OCI-LY7 (cell line): ENCODE measurements at regions not wholly inside any gene's neighbourhood (a gene's known extent, or its start where the extent isn't known, plus 50 kb on each side); places are given as distances from the start of the nearest gene placed in this dataset.
"Not testable (repeated sequence)": the region's sequence is repeated elsewhere in the genome, so short reads cannot be mapped to it uniquely, and the experiment has no call there.

Experiments used
- BruUV-seq: library from RNA; stranded (reverse); fragments of 400-500 nt; replicated peaks from 2 replicates; lab custom pipeline; 2021; lab: Mats Ljungman, UMichigan
- CTCF ChIA-PET: fragments of 300-600 bp; sonication (Branson Sonifier 250); formaldehyde crosslinking; loops from one replicate; lab custom pipeline; 2022; ENCODE audit warnings: antibody characterized with exemption; ENCODE audit not compliant: unreplicated experiment; lab: Charles Lee
- POLR2A ChIA-PET: fragments of 300-600 bp; sonication (Branson Sonifier 250); formaldehyde crosslinking; loops from one replicate; lab custom pipeline; 2022; ENCODE audit warnings: antibody characterized with exemption; lab: Charles Lee
- DNase-seq: peaks from one replicate; pipeline ENCODE4 v3.0.0-alpha.2; 2015; ENCODE audit warnings: low spot score
- H2AFZ ChIP-seq: fragments of 200-600 bp; sonication (generic), shearing (Covaris generic); 2 replicates; pipeline ENCODE4 v1.6.1; 2014; ENCODE audit warnings: mild to moderate bottlenecking, antibody characterized with exemption, low read length, moderate library complexity
- H3K27ac ChIP-seq: fragments of 200-600 bp; sonication (generic); 2 replicates; pipeline ENCODE4 v1.5.1; 2014; ENCODE audit warnings: mixed run types, low read depth, mild to moderate bottlenecking, moderate library complexity, low read length, inconsistent platforms; ENCODE audit not compliant: poor library complexity, severe bottlenecking
- H3K36me3 ChIP-seq: fragments of 200-600 bp; sonication (generic); 2 replicates; pipeline ENCODE4 v1.6.1; 2014; ENCODE audit warnings: mild to moderate bottlenecking, antibody characterized with exemption, low read length, moderate library complexity, mixed read lengths; ENCODE audit not compliant: insufficient read depth
- H3K4me1 ChIP-seq: fragments of 200-600 bp; sonication (generic); 2 replicates; pipeline ENCODE4 v1.5.1; 2014; ENCODE audit warnings: mild to moderate bottlenecking, low read length; ENCODE audit not compliant: insufficient read depth, poor library complexity, severe bottlenecking
- H3K4me2 ChIP-seq: fragments of 200-600 bp; sonication (generic); 2 replicates; pipeline ENCODE4 v1.6.1; 2014; ENCODE audit warnings: mild to moderate bottlenecking, low read length
- H3K4me3 ChIP-seq: fragments of 200-600 bp; sonication (generic); 2 replicates; pipeline ENCODE4 v1.5.1; 2014; ENCODE audit warnings: mild to moderate bottlenecking, low read depth, low read length; ENCODE audit not compliant: poor library complexity, severe bottlenecking
- H3K79me2 ChIP-seq: fragments of 200-600 bp; sonication (generic); 2 replicates; pipeline ENCODE4 v1.6.1; 2016; ENCODE audit warnings: low read depth, mild to moderate bottlenecking, low read length, moderate library complexity, mixed read lengths; ENCODE audit not compliant: insufficient read depth
- H3K9me2 ChIP-seq: fragments of 200-600 bp; sonication (generic); 2 replicates; pipeline ENCODE4 v1.6.1; 2016; ENCODE audit warnings: mild to moderate bottlenecking, low read length, mixed read lengths; ENCODE audit not compliant: insufficient read depth
- H3K9me3 ChIP-seq: fragments of 200-600 bp; sonication (generic); 2 replicates; pipeline ENCODE4 v1.6.1; 2014; ENCODE audit warnings: mild to moderate bottlenecking, mixed run types, low read length, mixed read lengths
- H4K20me1 ChIP-seq: fragments of 200-600 bp; sonication (generic); 2 replicates; pipeline ENCODE4 v1.6.1; 2014; ENCODE audit warnings: mild to moderate bottlenecking, antibody characterized with exemption, low read length, moderate library complexity, mixed read lengths; ENCODE audit not compliant: insufficient read depth
- CTCF ChIP-seq: fragments of 200-600 bp; sonication (generic); conservative IDR thresholded peaks from 2 replicates; pipeline ENCODE4 v1.5.1; 2014; ENCODE audit warnings: mild to moderate bottlenecking, antibody characterized with exemption, low read length, moderate library complexity, mixed read lengths
- EZH2phosphoT487 ChIP-seq: fragments of 200-600 bp; sonication (generic); IDR thresholded peaks from 2 replicates; pipeline ENCODE4 v1.6.1; 2018; ENCODE audit warnings: low read depth, borderline replicate concordance, mild to moderate bottlenecking, mixed run types, antibody characterized with exemption, low read length, moderate library complexity, mixed read lengths
- intact Hi-C: fragments of 100-400 bp; cut with micrococcal nuclease; formaldehyde crosslinking; loops from one replicate; pipeline ENCODE4 v1.10.0; 2022; ENCODE audit not compliant: unreplicated experiment

GRCh38 chr15:84360902-84361301 is 125.3 kb downstream of the GOLGA6L4 start:
- H2AFZ ChIP-seq, intact Hi-C loops, H3K36me3 ChIP-seq, POLR2A ChIA-PET, H3K9me2 ChIP-seq, CTCF ChIA-PET, H3K4me1 ChIP-seq, H3K79me2 ChIP-seq, H4K20me1 ChIP-seq, H3K9me3 ChIP-seq, H3K27ac ChIP-seq, DNase-seq, BruUV-seq, H3K4me2 ChIP-seq, H3K4me3 ChIP-seq: not testable (repeated sequence)

- H3K79me2 ChIP-seq, H3K36me3 ChIP-seq, H3K4me2 ChIP-seq, H3K4me1 ChIP-seq, H2AFZ ChIP-seq, H3K27ac ChIP-seq, intact Hi-C loops, H3K9me3 ChIP-seq, BruUV-seq, H3K9me2 ChIP-seq, H4K20me1 ChIP-seq, H3K4me3 ChIP-seq, POLR2A ChIA-PET, DNase-seq, CTCF ChIA-PET: not testable (repeated sequence)
Measured at GRCh38 chr15:84384421-84384820, 148.8 kb downstream of the GOLGA6L4 start.

GRCh38 chr15:84387086-84387485 is 151.5 kb downstream of the GOLGA6L4 start:
- ChIA-PET CTCF (no interaction called here), POLR2A (no interaction called here)
- no TSS peak for BruUV-seq
- H3K4me1 ChIP-seq = no peaks in the 10 kb centered on the region
- H4K20me1 ChIP-seq = no peaks in the 10 kb centered on the region
- TF ChIP-seq CTCF (no peak), EZH2phosphoT487 (no peak)
- H3K27ac ChIP-seq = no peak overlapping the region
- intact Hi-C loops = no loop called here
- no peaks in the 10 kb centered on the region for H3K36me3 ChIP-seq
- H3K4me3 ChIP-seq = no peak overlapping the region
- H3K4me2 ChIP-seq = no peak overlapping the region
- no peaks in the 10 kb centered on the region for H3K9me3 ChIP-seq
- no peak for DNase-seq
- no peaks in the 10 kb centered on the region for H3K79me2 ChIP-seq
- H2AFZ ChIP-seq = no peak overlapping the region
- no peaks in the 10 kb centered on the region for H3K9me2 ChIP-seq

GRCh38 chr15:84388201-84388600 is 152.6 kb downstream of the GOLGA6L4 start:
- H2AFZ ChIP-seq, H3K9me3 ChIP-seq, H3K4me3 ChIP-seq, BruUV-seq, H3K79me2 ChIP-seq, POLR2A ChIA-PET, H3K36me3 ChIP-seq, DNase-seq, H4K20me1 ChIP-seq, H3K27ac ChIP-seq, intact Hi-C loops, H3K4me2 ChIP-seq, H3K9me2 ChIP-seq, CTCF ChIA-PET, H3K4me1 ChIP-seq: not testable (repeated sequence)

GRCh38 chr15:84388638-84389037 is 153.1 kb downstream of the GOLGA6L4 start:
- POLR2A ChIA-PET, H3K9me2 ChIP-seq, H3K4me3 ChIP-seq, H2AFZ ChIP-seq, intact Hi-C loops, DNase-seq, H3K4me2 ChIP-seq, H3K4me1 ChIP-seq, H3K79me2 ChIP-seq, BruUV-seq, H3K36me3 ChIP-seq, H3K27ac ChIP-seq, H4K20me1 ChIP-seq, CTCF ChIA-PET, H3K9me3 ChIP-seq: not testable (repeated sequence)

- H3K9me3 ChIP-seq, H3K4me3 ChIP-seq, H3K4me2 ChIP-seq, CTCF ChIA-PET, POLR2A ChIA-PET, H4K20me1 ChIP-seq, H3K4me1 ChIP-seq, BruUV-seq, DNase-seq, intact Hi-C loops, H3K9me2 ChIP-seq, H3K36me3 ChIP-seq, H3K27ac ChIP-seq, H2AFZ ChIP-seq, H3K79me2 ChIP-seq: not testable (repeated sequence)
Measured at GRCh38 chr15:84390324-84390723, 154.8 kb downstream of the GOLGA6L4 start.
